HepG2 (cell line): ENCODE measurements at regions not wholly inside any gene's neighbourhood (a gene's known extent, or its start where the extent isn't known, plus 50 kb on each side); places are given as distances from the start of the nearest gene placed in this dataset.

Experiments used
- AGO1 ChIP-seq: fragments of 200-400 bp; formaldehyde crosslinking; IDR thresholded peaks from 2 replicates; pipeline ENCODE4 v1.6.1; 2017; ENCODE audit warnings: mild to moderate bottlenecking, low read depth, low read length, moderate library complexity; ENCODE audit not compliant: poor library complexity, severe bottlenecking
- ATRX ChIP-seq: sonication (generic); formaldehyde crosslinking; IDR thresholded peaks from 2 replicates; pipeline ENCODE4 v1.4.0; 2020; ENCODE audit warnings: missing genetic modification reagents, borderline replicate concordance
- SCMH1 ChIP-seq: sonication (generic); formaldehyde crosslinking; IDR thresholded peaks from 2 replicates; pipeline ENCODE4 v1.9.0; 2021; ENCODE audit warnings: missing genetic modification reagents, mild to moderate bottlenecking, borderline replicate concordance
- TBL1XR1 ChIP-seq: fragments of 150-350 bp; IDR thresholded peaks from 2 replicates; pipeline ENCODE4 v1.6.1; 2014; ENCODE audit warnings: borderline replicate concordance, low read length; ENCODE audit not compliant: partially characterized antibody
- ZNF337 ChIP-seq: sonication (generic); formaldehyde crosslinking; IDR thresholded peaks from 2 replicates; pipeline ENCODE4 v1.5.1; 2020; ENCODE audit warnings: missing genetic modification reagents, low read depth, mild to moderate bottlenecking, borderline replicate concordance
- ZNF451 ChIP-seq: sonication (generic); formaldehyde crosslinking; IDR thresholded peaks from 2 replicates; pipeline ENCODE4 v1.5.0; 2020; ENCODE audit warnings: mild to moderate bottlenecking, missing genetic modification reagents
- ZNF570 ChIP-seq: sonication (generic); formaldehyde crosslinking; IDR thresholded peaks from 2 replicates; pipeline ENCODE4 v1.4.0; 2020; ENCODE audit warnings: mild to moderate bottlenecking, missing genetic modification reagents, borderline replicate concordance
- ZNF781 ChIP-seq: sonication (generic); formaldehyde crosslinking; IDR thresholded peaks from 2 replicates; pipeline ENCODE4 v1.5.1; 2020; ENCODE audit warnings: borderline replicate concordance, mild to moderate bottlenecking, missing genetic modification reagents; ENCODE audit errors: not compliant biosample characterization
- ZNF839 ChIP-seq: sonication (generic); formaldehyde crosslinking; IDR thresholded peaks from 2 replicates; pipeline ENCODE4 v1.4.0; 2020; ENCODE audit warnings: missing genetic modification reagents, mild to moderate bottlenecking, borderline replicate concordance
- ZNF850 ChIP-seq: sonication (generic); formaldehyde crosslinking; conservative IDR thresholded peaks from 2 replicates; pipeline ENCODE4 v1.9.0; 2021; ENCODE audit warnings: mild to moderate bottlenecking, missing genetic modification reagents
- TF ChIP-seq, protein P1 (sequence below): sonication (generic); formaldehyde crosslinking; IDR thresholded peaks from 2 replicates; pipeline ENCODE4 v1.4.0; 2020; ENCODE audit warnings: missing genetic modification reagents, borderline replicate concordance
- TF ChIP-seq, protein P2 (sequence below): sonication (generic); formaldehyde crosslinking; IDR thresholded peaks from 2 replicates; pipeline ENCODE4 v1.8.0; 2022; ENCODE audit warnings: missing genetic modification reagents, mild to moderate bottlenecking, moderate library complexity, borderline replicate concordance

DNA sequence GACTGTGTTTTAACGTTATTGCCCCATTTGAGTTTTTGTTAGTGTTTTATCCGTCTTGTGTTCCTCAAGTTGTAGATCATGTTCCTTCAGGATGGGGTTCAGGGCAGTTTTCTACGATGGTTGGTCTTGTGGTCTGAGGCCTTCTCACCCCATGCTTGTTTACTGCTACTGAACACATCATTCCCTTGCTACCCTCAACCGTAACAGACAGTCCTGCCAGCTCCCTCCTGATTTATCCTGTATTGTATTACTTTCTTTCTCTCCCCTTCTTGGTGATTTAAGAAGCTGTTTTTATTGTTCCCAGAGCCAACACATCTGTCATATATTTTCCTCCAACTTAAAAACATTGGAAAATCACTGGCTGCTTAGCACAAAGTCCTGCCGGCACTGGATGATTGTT lies 719.8 kb downstream of the INHBA start (continued):
- TF ChIP-seq, protein P1, sequence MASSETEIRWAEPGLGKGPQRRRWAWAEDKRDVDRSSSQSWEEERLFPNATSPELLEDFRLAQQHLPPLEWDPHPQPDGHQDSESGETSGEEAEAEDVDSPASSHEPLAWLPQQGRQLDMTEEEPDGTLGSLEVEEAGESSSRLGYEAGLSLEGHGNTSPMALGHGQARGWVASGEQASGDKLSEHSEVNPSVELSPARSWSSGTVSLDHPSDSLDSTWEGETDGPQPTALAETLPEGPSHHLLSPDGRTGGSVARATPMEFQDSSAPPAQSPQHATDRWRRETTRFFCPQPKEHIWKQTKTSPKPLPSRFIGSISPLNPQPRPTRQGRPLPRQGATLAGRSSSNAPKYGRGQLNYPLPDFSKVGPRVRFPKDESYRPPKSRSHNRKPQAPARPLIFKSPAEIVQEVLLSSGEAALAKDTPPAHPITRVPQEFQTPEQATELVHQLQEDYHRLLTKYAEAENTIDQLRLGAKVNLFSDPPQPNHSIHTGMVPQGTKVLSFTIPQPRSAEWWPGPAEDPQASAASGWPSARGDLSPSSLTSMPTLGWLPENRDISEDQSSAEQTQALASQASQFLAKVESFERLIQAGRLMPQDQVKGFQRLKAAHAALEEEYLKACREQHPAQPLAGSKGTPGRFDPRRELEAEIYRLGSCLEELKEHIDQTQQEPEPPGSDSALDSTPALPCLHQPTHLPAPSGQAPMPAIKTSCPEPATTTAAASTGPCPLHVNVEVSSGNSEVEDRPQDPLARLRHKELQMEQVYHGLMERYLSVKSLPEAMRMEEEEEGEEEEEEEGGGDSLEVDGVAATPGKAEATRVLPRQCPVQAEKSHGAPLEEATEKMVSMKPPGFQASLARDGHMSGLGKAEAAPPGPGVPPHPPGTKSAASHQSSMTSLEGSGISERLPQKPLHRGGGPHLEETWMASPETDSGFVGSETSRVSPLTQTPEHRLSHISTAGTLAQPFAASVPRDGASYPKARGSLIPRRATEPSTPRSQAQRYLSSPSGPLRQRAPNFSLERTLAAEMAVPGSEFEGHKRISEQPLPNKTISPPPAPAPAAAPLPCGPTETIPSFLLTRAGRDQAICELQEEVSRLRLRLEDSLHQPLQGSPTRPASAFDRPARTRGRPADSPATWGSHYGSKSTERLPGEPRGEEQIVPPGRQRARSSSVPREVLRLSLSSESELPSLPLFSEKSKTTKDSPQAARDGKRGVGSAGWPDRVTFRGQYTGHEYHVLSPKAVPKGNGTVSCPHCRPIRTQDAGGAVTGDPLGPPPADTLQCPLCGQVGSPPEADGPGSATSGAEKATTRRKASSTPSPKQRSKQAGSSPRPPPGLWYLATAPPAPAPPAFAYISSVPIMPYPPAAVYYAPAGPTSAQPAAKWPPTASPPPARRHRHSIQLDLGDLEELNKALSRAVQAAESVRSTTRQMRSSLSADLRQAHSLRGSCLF: no peak
- TF ChIP-seq ZNF451 (CRISPR knock-in tag) (no peak), ATRX (CRISPR knock-in tag) (no peak), ZNF781 (CRISPR knock-in tag) (no peak), ZNF337 (no peak), AGO1 (no peak), ZNF839 (CRISPR knock-in tag) (no peak), SCMH1 (CRISPR knock-in tag) (no peak), ZNF850 (CRISPR knock-in tag) (no peak), TBL1XR1 (no peak), ZNF570 (no peak)
- TF ChIP-seq, protein P2, sequence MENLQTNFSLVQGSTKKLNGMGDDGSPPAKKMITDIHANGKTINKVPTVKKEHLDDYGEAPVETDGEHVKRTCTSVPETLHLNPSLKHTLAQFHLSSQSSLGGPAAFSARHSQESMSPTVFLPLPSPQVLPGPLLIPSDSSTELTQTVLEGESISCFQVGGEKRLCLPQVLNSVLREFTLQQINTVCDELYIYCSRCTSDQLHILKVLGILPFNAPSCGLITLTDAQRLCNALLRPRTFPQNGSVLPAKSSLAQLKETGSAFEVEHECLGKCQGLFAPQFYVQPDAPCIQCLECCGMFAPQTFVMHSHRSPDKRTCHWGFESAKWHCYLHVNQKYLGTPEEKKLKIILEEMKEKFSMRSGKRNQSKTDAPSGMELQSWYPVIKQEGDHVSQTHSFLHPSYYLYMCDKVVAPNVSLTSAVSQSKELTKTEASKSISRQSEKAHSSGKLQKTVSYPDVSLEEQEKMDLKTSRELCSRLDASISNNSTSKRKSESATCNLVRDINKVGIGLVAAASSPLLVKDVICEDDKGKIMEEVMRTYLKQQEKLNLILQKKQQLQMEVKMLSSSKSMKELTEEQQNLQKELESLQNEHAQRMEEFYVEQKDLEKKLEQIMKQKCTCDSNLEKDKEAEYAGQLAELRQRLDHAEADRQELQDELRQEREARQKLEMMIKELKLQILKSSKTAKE (CRISPR knock-in tag): no peak
